PC-9 (cell line): ENCODE measurements at regions not wholly inside any gene's neighbourhood (a gene's known extent, or its start where the extent isn't known, plus 50 kb on each side); places are given as distances from the start of the nearest gene placed in this dataset.

Experiments
- BruUV-seq: library from RNA; stranded (reverse); fragments of 400-500 nt; replicated peaks from 2 replicates; lab custom pipeline; 2021; lab: Mats Ljungman, UMichigan
- CTCF ChIA-PET: fragments of 300-600 bp; sonication (Branson Sonifier 250); formaldehyde crosslinking; loops from one replicate; lab custom pipeline; 2022; ENCODE audit warnings: antibody characterized with exemption; lab: Charles Lee
- POLR2A ChIA-PET: fragments of 300-600 bp; sonication (Branson Sonifier 250); formaldehyde crosslinking; loops from one replicate; lab custom pipeline; 2022; ENCODE audit warnings: antibody characterized with exemption; ENCODE audit not compliant: unreplicated experiment; lab: Charles Lee
- DNase-seq, 2 experiments: peaks; one replicate each; pipeline versions ENCODE4 v3.0.0 to v3.0.0-alpha.2; 2015 to 2022; ENCODE audit warnings: mixed read lengths in 1 of 2
- H2AFZ ChIP-seq: fragments of 200-600 bp; sonication (generic); 2 replicates; pipeline ENCODE4 v1.8.1; 2017; ENCODE audit warnings: antibody characterized with exemption
- H3F3A ChIP-seq: fragments of 200-600 bp; sonication (generic); 2 replicates; pipeline ENCODE4 v1.8.1; 2017; ENCODE audit warnings: antibody characterized with exemption, mild to moderate bottlenecking, low read depth; ENCODE audit not compliant: insufficient read depth
- H3K27ac ChIP-seq: fragments of 200-600 bp; sonication (generic); 2 replicates; pipeline ENCODE4 v1.6.1; 2016; ENCODE audit warnings: mixed run types
- H3K27me3 ChIP-seq: fragments of 200-600 bp; sonication (generic); 2 replicates; pipeline ENCODE4 v1.6.1; 2016; ENCODE audit warnings: low read depth, mixed run types; ENCODE audit not compliant: insufficient read depth
- H3K36me3 ChIP-seq: fragments of 200-600 bp; sonication (generic); 2 replicates; pipeline ENCODE4 v1.6.1; 2016; ENCODE audit warnings: low read depth, mixed run types
- H3K4me1 ChIP-seq: fragments of 200-600 bp; sonication (generic); replicated peaks from 2 replicates; pipeline ENCODE4 v1.6.1; 2016; ENCODE audit warnings: mixed run types; ENCODE audit not compliant: insufficient read depth
- H3K4me2 ChIP-seq: fragments of 200-600 bp; sonication (generic); 2 replicates; pipeline ENCODE4 v1.6.1; 2017; ENCODE audit warnings: mixed run types
- H3K4me3 ChIP-seq: fragments of 200-600 bp; sonication (generic); 2 replicates; pipeline ENCODE4 v1.6.1; 2016; ENCODE audit warnings: mixed run types
- H3K79me2 ChIP-seq: fragments of 200-600 bp; sonication (generic); 2 replicates; pipeline ENCODE4 v1.6.1; 2017; ENCODE audit warnings: low read depth, mixed run types
- H3K9me2 ChIP-seq: fragments of 200-600 bp; sonication (generic); 2 replicates; pipeline ENCODE4 v1.8.1; 2017; ENCODE audit warnings: mild to moderate bottlenecking; ENCODE audit not compliant: insufficient read depth
- H3K9me3 ChIP-seq: fragments of 200-600 bp; sonication (generic); 2 replicates; pipeline ENCODE4 v1.8.1; 2016; ENCODE audit warnings: low read depth; ENCODE audit not compliant: insufficient read depth
- H4K20me1 ChIP-seq: fragments of 200-600 bp; sonication (generic); 2 replicates; pipeline ENCODE4 v1.8.1; 2017; ENCODE audit not compliant: insufficient read depth
- EZH2 ChIP-seq: fragments of 200-600 bp; sonication (generic); IDR thresholded peaks from 2 replicates; pipeline ENCODE4 v1.8.0; 2017; ENCODE audit warnings: antibody characterized with exemption, low read depth
- intact Hi-C: fragments of 100-400 bp; cut with micrococcal nuclease; formaldehyde crosslinking; loops from one replicate; pipeline ENCODE4 v1.10.0; 2022; ENCODE audit not compliant: unreplicated experiment
- TF ChIP-seq, protein P1 (sequence below): fragments of 200-600 bp; sonication (generic); conservative IDR thresholded peaks from 2 replicates; pipeline ENCODE4 v1.6.1; 2017; ENCODE audit warnings: mixed run types, antibody characterized with exemption, mild to moderate bottlenecking, moderate library complexity

DNA sequence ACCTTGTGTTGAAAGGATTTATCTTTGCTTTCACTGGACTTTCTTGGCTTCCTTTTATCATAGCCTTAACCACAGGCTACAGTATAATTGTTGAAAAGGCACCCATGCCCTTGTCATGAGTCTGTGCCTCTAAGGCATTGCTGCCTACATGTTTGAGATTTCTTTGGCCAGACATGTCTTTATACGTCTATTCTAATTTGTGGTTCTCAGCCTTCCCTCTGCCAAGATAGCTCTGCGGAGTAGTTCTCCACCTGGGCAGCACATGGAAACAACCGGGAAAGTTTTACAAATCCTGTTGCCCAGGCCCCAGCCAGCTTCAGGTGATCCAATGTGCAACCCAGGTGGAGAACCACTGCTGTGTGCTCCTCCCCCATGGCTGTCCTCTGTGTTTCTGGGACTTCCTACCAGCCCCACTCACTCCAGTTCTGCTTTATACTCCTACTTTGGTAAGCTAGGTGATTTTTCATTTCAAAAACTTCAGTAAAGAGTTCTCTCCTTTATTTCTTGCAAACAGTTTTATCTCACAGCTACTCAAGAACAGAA lies 159.6 kb upstream of the MYLIP start:
- Histone ChIP-seq H3F3A (no peaks in the 10 kb centered on the region), H3K36me3 (no peaks in the 10 kb centered on the region), H3K27me3 (peaks cover 40% of the 10 kb centered on the region), H3K4me2 (no peak overlapping the region), H3K4me3 (no peak overlapping the region), H3K4me1 (no peaks in the 10 kb centered on the region), H3K79me2 (no peaks in the 10 kb centered on the region), H3K27ac (no peak overlapping the region), H3K9me2 (no peaks in the 10 kb centered on the region), H2AFZ (no peak overlapping the region), H4K20me1 (no peaks in the 10 kb centered on the region), H3K9me3 (no peaks in the 10 kb centered on the region)
- ChIA-PET POLR2A (no interaction called here), CTCF (no interaction called here)
- DNase-seq: no peak
- TF ChIP-seq, protein P1, sequence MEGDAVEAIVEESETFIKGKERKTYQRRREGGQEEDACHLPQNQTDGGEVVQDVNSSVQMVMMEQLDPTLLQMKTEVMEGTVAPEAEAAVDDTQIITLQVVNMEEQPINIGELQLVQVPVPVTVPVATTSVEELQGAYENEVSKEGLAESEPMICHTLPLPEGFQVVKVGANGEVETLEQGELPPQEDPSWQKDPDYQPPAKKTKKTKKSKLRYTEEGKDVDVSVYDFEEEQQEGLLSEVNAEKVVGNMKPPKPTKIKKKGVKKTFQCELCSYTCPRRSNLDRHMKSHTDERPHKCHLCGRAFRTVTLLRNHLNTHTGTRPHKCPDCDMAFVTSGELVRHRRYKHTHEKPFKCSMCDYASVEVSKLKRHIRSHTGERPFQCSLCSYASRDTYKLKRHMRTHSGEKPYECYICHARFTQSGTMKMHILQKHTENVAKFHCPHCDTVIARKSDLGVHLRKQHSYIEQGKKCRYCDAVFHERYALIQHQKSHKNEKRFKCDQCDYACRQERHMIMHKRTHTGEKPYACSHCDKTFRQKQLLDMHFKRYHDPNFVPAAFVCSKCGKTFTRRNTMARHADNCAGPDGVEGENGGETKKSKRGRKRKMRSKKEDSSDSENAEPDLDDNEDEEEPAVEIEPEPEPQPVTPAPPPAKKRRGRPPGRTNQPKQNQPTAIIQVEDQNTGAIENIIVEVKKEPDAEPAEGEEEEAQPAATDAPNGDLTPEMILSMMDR: no peak
- no peak for TF ChIP-seq EZH2
- BruUV-seq: no TSS peak
- intact Hi-C loops: no loop called here

DNA sequence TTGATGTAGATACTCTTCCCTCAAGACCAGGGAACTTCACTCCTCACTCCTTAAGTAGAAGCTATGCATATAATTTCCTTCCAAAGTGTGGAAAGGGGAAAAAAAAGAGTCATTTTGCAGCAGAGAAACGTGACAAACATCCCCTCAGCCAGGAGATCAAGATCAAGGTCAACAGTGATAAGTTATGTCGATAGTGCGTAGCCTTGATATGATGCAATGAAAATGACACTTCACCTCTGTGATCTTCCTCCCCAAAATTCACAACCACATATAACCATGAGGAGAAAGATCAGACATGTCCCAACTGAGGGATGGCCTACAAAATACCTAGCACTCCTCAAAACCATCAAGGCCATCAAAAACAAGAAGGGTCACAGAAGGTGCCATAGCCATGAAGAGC lies 160.4 kb upstream of the MYLIP start:
- no peaks in the 10 kb centered on the region for H3K9me3 ChIP-seq
- CTCF ChIA-PET: no interaction called here
- peaks cover 47% of the 10 kb centered on the region for H3K27me3 ChIP-seq
- TF ChIP-seq, protein P1: no peak
- TF ChIP-seq EZH2: no peak
- H3K4me1 ChIP-seq: no peaks in the 10 kb centered on the region
- no peaks in the 10 kb centered on the region for H3K9me2 ChIP-seq
- no peak overlapping the region for H3K27ac ChIP-seq
- H3F3A ChIP-seq: no peaks in the 10 kb centered on the region
- no peak overlapping the region for H3K4me3 ChIP-seq
- H3K79me2 ChIP-seq: no peaks in the 10 kb centered on the region
- no peak for DNase-seq
- H2AFZ ChIP-seq: no peak overlapping the region
- no peaks in the 10 kb centered on the region for H4K20me1 ChIP-seq
- POLR2A ChIA-PET: no interaction called here
- intact Hi-C loops: no loop called here
- H3K4me2 ChIP-seq: no peak overlapping the region
- H3K36me3 ChIP-seq: no peaks in the 10 kb centered on the region
- no TSS peak for BruUV-seq

DNA sequence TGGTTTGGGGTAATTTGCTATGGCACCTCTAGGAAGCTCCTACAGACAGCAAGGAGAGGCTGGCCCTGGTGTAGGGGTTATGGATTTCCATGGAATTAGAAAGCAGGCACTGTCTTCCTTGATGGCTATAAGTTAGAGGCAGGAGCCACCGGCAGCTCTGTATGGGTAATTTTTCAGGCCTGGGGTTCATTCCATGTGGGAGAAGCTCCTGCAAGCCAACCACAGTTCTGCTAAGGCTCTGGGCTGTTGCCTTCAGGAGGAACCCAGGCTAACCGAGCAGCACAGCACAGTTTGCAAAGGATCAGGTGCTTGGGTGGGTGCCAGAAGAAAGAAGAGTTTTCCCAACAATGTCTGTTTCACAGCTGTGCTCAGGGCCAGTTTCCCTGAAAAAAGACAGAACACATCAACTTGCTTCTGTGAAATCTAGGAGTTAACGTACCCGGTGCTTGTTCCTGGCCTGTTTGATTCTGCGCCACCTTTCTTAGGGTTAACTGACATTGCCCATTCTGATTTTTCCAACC lies 162.8 kb upstream of the MYLIP start:
- Histone ChIP-seq H3F3A (no peaks in the 10 kb centered on the region), H3K27me3 (peaks cover 59% of the 10 kb centered on the region), H3K4me1 (no peaks in the 10 kb centered on the region), H3K36me3 (no peaks in the 10 kb centered on the region), H3K79me2 (no peaks in the 10 kb centered on the region), H3K9me3 (no peaks in the 10 kb centered on the region), H3K4me2 (no peak overlapping the region), H3K4me3 (no peak overlapping the region), H3K9me2 (no peaks in the 10 kb centered on the region), H4K20me1 (no peaks in the 10 kb centered on the region), H2AFZ (no peak overlapping the region), H3K27ac (no peak overlapping the region)
- ChIA-PET POLR2A (no interaction called here), CTCF (no interaction called here)
- TF ChIP-seq EZH2: no peak
- TF ChIP-seq, protein P1: no peak
- BruUV-seq: no TSS peak
- no peak for DNase-seq
- intact Hi-C loops: no loop called here
